Prostate gland (tissue), 2 donors: ENCODE measurements at regions not wholly inside any gene's neighbourhood (a gene's known extent, or its start where the extent isn't known, plus 50 kb on each side); places are given as distances from the start of the nearest gene placed in this dataset.

Experiments used
- DNase-seq: peaks from one replicate; pipeline ENCODE4 v3.0.0-alpha.2; 2019; ENCODE audit warnings: low spot score
- H3K27ac ChIP-seq, 2 donors: fragments of 200-600 bp; sonication (generic); 2 replicates each; pipeline ENCODE4 v1.5.1; 2017 to 2019
- H3K27me3 ChIP-seq: fragments of 200-600 bp; sonication (generic); replicated peaks from 2 replicates; pipeline ENCODE4 v1.5.1; 2019; ENCODE audit not compliant: insufficient read depth
- H3K36me3 ChIP-seq, 2 donors: fragments of 200-600 bp; sonication (generic); 1 replicate in 1 of 2; 2 replicates in 1 of 2; pipeline versions ENCODE4 v1.5.1 to v1.8.1; 2017 to 2019
- H3K4me1 ChIP-seq: fragments of 200-600 bp; sonication (generic); replicated peaks from 2 replicates; pipeline ENCODE4 v1.5.1; 2019
- H3K4me3 ChIP-seq, 2 donors: fragments of 200-600 bp; sonication (generic); 2 replicates each; pipeline ENCODE4 v1.5.1; 2017 to 2019
- H3K9me3 ChIP-seq: fragments of 200-600 bp; sonication (generic); 2 replicates; pipeline ENCODE4 v1.5.1; 2017
- POLR2A ChIP-seq: fragments of 450-650 bp; IDR thresholded peaks from one replicate; pipeline ENCODE4 v1.6.1; 2016; ENCODE audit warnings: antibody characterized with exemption, mild to moderate bottlenecking
- POLR2AphosphoS5 ChIP-seq: sonication (generic); formaldehyde crosslinking; IDR thresholded peaks from one replicate; pipeline ENCODE4 v1.6.1; 2017; ENCODE audit warnings: antibody characterized with exemption
- WGBS: methylation state at CpG from one replicate; pipeline ENCODE4 v1.1.5; 2018; 5-methylcytosine and 5-hydroxymethylcytosine counted together
- intact Hi-C: fragments of 100-400 bp; cut with DNase I; formaldehyde crosslinking; loops from one replicate; pipeline ENCODE4 v1.14.2; 2022
- TF ChIP-seq, protein P1 (sequence below), 4 experiments: fragments of 200-600 bp in 2 of 4; fragments of 450-650 bp in 2 of 4; sonication (generic) in 2 of 4; IDR thresholded peaks; 1 replicate in 3 of 4; 2 replicates in 1 of 4; pipeline ENCODE4 v1.5.1; 2016 to 2019; ENCODE audit warnings: antibody characterized with exemption in 4 of 4, mild to moderate bottlenecking in 2 of 4, moderate library complexity in 2 of 4

DNA sequence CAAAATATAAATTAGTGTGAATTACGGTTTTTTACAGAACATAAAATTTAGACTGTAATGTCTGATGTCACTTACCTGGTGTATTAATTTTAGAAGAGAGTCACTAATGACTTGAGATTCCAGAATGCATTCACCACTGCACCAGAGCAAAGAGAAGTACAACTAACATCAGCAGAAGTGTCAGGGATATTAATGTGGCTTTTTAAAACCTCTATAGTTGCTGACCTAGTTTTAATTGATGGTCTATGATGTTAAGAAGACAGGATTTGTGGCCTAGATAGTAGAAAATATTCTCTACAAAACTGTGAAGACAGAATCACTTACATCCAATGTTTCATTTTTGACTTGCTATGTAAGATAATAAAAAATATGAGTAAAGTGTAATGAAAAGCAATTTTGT, 1181.6 kb downstream of the RAPGEF2 start:
- DNase-seq, result no peak
- no peak overlapping the region for H3K4me3 ChIP-seq
- intact Hi-C loops, result no loop called here
- 98% methylated on average over 1 of the region's 1 CpG for WGBS
- H3K27ac ChIP-seq, result no peak overlapping the region
- no peaks in the 10 kb centered on the region for H3K27me3 ChIP-seq
- no peaks in the 10 kb centered on the region for H3K9me3 ChIP-seq
- H3K4me1 ChIP-seq, result no peaks in the 10 kb centered on the region
- TF ChIP-seq POLR2AphosphoS5, result no peak
- TF ChIP-seq POLR2A, result no peak
- TF ChIP-seq, protein P1, sequence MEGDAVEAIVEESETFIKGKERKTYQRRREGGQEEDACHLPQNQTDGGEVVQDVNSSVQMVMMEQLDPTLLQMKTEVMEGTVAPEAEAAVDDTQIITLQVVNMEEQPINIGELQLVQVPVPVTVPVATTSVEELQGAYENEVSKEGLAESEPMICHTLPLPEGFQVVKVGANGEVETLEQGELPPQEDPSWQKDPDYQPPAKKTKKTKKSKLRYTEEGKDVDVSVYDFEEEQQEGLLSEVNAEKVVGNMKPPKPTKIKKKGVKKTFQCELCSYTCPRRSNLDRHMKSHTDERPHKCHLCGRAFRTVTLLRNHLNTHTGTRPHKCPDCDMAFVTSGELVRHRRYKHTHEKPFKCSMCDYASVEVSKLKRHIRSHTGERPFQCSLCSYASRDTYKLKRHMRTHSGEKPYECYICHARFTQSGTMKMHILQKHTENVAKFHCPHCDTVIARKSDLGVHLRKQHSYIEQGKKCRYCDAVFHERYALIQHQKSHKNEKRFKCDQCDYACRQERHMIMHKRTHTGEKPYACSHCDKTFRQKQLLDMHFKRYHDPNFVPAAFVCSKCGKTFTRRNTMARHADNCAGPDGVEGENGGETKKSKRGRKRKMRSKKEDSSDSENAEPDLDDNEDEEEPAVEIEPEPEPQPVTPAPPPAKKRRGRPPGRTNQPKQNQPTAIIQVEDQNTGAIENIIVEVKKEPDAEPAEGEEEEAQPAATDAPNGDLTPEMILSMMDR (IDR thresholded peaks at IDR 0.05), result no peak
- H3K36me3 ChIP-seq, result no peaks in the 10 kb centered on the region

DNA sequence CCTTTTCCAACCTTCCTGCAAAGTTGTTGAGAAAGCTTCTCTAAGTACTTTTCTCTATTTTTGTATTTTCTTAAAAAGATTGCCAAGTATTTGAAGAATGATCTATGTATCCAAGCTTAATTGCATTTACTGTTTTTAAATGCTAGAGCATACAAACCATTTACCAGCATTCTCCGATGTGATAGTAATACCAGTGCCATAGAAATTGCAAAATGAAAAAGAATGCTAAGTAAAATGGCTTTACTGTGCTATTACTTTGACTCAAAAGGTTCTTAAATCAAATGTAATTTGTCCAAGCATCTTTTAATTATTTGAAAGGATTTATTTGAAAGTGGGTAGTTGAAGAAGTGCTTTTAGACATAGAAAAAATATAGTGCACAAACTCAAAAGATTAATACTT, 1183.2 kb downstream of the RAPGEF2 start:
- Histone ChIP-seq H3K4me1 (no peaks in the 10 kb centered on the region), H3K36me3 (no peaks in the 10 kb centered on the region), H3K27me3 (no peaks in the 10 kb centered on the region), H3K27ac (no peak overlapping the region), H3K4me3 (no peak overlapping the region), H3K9me3 (no peaks in the 10 kb centered on the region)
- WGBS, result 62% methylated on average over 1 of the region's 1 CpG
- TF ChIP-seq POLR2A (no peak), POLR2AphosphoS5 (no peak)
- TF ChIP-seq, protein P1 (IDR thresholded peaks at IDR 0.05), result no peak
- intact Hi-C loops, result no loop called here
- no peak for DNase-seq

DNA sequence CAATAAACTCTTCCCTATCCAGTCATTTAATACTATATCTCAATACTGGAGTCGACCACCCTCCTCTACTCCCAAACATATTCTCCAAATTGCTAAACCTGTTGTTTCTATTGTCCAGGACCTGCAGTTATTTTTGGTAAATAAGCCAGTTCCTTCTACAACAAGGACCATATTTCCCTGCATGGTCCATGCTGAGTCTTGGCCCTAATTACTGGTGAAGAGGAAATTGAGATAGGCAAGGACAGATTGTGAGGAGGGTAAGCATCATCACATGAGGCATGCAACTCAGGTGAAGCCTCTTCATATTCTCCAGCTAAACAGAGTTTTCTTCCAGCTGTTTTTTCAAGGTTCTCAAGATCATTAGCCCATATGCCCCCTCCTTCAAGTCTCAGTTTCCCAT, 1193.6 kb downstream of the RAPGEF2 start:
- intact Hi-C loops, result no loop called here
- no peaks in the 10 kb centered on the region for H3K9me3 ChIP-seq
- H3K4me1 ChIP-seq, result no peaks in the 10 kb centered on the region
- H3K4me3 ChIP-seq, result no peak overlapping the region
- H3K36me3 ChIP-seq, result no peaks in the 10 kb centered on the region
- no peak overlapping the region for H3K27ac ChIP-seq
- no peak for DNase-seq
- H3K27me3 ChIP-seq, result no peaks in the 10 kb centered on the region
- TF ChIP-seq POLR2A (no peak), POLR2AphosphoS5 (no peak)
- TF ChIP-seq, protein P1 (IDR thresholded peaks at IDR 0.05), result no peak
- WGBS, result 93% methylated on average over 1 of the region's 1 CpG

DNA sequence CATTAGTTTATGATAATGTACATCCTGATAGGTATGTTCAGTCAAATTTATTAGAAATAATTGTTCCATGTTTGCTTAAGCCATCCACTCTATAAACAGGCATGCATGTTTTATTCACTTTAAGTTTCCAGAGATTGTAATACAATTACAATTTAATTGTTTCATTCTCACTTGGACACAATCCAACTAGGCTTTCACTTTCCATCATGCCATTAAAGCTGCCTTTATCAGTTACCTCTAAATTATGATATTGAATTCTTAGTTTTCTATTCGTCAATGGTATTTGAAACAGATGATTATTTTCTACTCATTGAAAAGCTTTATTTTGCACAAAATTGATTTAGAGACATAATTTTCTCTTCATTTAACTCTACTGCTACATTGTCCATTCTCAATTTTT, 1196.3 kb downstream of the RAPGEF2 start:
- TF ChIP-seq POLR2A (no peak), POLR2AphosphoS5 (no peak)
- TF ChIP-seq, protein P1 (IDR thresholded peaks at IDR 0.05), result no peak
- Histone ChIP-seq H3K36me3 (no peaks in the 10 kb centered on the region), H3K4me1 (no peaks in the 10 kb centered on the region), H3K27ac (no peak overlapping the region), H3K9me3 (no peaks in the 10 kb centered on the region), H3K4me3 (no peak overlapping the region), H3K27me3 (no peaks in the 10 kb centered on the region)
- no peak for DNase-seq
- intact Hi-C loops, result no loop called here
- 41% methylated on average over 1 of the region's 1 CpG for WGBS

DNA sequence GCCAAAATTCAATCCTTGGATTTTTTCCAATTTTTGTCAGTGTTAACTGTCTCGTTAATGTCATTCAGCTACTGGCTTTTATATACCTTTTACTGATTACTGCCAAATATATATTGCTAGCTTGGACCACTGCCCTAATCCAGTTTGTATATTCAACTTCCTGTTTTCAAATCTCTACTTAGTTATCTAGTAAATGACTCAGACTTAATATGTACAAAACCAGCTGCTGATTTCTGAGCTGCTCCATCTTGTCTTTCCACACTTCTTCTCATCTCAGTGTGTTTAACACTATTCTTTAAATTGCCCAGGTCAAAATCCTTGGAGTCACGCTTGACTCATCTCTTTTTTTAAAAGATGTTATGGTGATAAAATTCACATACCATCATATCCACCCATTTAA, 1196.7 kb downstream of the RAPGEF2 start:
- Histone ChIP-seq H3K4me3 (no peak overlapping the region), H3K27ac (no peak overlapping the region), H3K9me3 (no peaks in the 10 kb centered on the region), H3K27me3 (no peaks in the 10 kb centered on the region), H3K36me3 (no peaks in the 10 kb centered on the region), H3K4me1 (no peaks in the 10 kb centered on the region)
- TF ChIP-seq POLR2AphosphoS5 (no peak), POLR2A (no peak)
- TF ChIP-seq, protein P1 (IDR thresholded peaks at IDR 0.05), result no peak
- WGBS, result 30% methylated on average over 2 of the region's 2 CpGs
- intact Hi-C loops, result no loop called here
- no peak for DNase-seq
